Right lobe of liver (tissue), 6 donors: ENCODE measurements at regions not wholly inside any gene's neighbourhood (a gene's known extent, or its start where the extent isn't known, plus 50 kb on each side); places are given as distances from the start of the nearest gene placed in this dataset.

ENCODE experiments used
- ATAC-seq, 4 donors: fragments of 200-7000 bp; cut with Tn5 transposase; one replicate each; pipeline ENCODE4 v1.9.1; 2020; ENCODE audit warnings: mild to moderate bottlenecking in 4 of 4, moderate library complexity in 4 of 4
- DNase-seq, 3 donors: peaks; one replicate each; pipeline ENCODE4 v3.0.0-alpha.2; 2020
- H3K27ac ChIP-seq, 3 donors: fragments of 200-600 bp; one replicate each; pipeline ENCODE4 v1.8.0; 2022
- H3K27me3 ChIP-seq, 2 donors: fragments of 200-600 bp; one replicate each; pipeline ENCODE4 v1.8.0; 2022
- H3K36me3 ChIP-seq, 4 donors: fragments of 200-600 bp; sonication (generic) in 1 of 4; one replicate each; pipeline versions ENCODE4 v1.5.1 to v1.8.0; 2017 to 2022; ENCODE audit warnings: control low read depth in 1 of 4
- H3K4me1 ChIP-seq, 4 donors: fragments of 200-600 bp; sonication (generic) in 1 of 4; one replicate each; pipeline versions ENCODE4 v1.5.1 to v1.8.0; 2017 to 2022; ENCODE audit warnings: control low read depth in 1 of 4
- H3K4me3 ChIP-seq, 3 donors: fragments of 200-600 bp; one replicate each; pipeline ENCODE4 v1.8.0; 2022
- H3K9me3 ChIP-seq, 4 donors: fragments of 200-600 bp; sonication (generic) in 1 of 4; one replicate each; pipeline versions ENCODE4 v1.5.1 to v1.8.0; 2017 to 2022; ENCODE audit warnings: control low read depth in 1 of 4
- POLR2A ChIP-seq: fragments of 450-650 bp; IDR thresholded peaks from one replicate; pipeline ENCODE4 v1.6.1; 2017; ENCODE audit warnings: antibody characterized with exemption, mild to moderate bottlenecking
- WGBS: methylation state at CpG from one replicate; pipeline ENCODE4 v1.1.6; 2018; ENCODE audit warnings: low coverage, low lambda C conversion rate; ENCODE audit not compliant: insufficient coverage; ENCODE audit errors: missing lambda C conversion rate; 5-methylcytosine and 5-hydroxymethylcytosine counted together
- intact Hi-C, 2 donors: fragments of 100-400 bp; cut with DNase I; formaldehyde crosslinking; loops; one replicate each; pipeline versions ENCODE4 v1.11.2 to v1.14.1; 2022
- TF ChIP-seq, protein P1 (sequence below), 4 donors: fragments of 200-600 bp in 3 of 4; fragments of 450-650 bp in 1 of 4; IDR thresholded peaks; one replicate each; pipeline versions ENCODE4 v1.5.1 to v1.8.0; 2016 to 2022; ENCODE audit warnings: antibody characterized with exemption in 4 of 4, mild to moderate bottlenecking in 2 of 4
- donor health status: DM: no; HTN: yes; CAD: no.
- donor health status: DM: no; HTN: no; CAD: no.
- donor health status: DM: no; HTN: no; CAD: no.
- donor health status: DM: no; HTN: yes; CAD: no.
- donor health status: DM: no; HTN: yes; CAD: no.

DNA sequence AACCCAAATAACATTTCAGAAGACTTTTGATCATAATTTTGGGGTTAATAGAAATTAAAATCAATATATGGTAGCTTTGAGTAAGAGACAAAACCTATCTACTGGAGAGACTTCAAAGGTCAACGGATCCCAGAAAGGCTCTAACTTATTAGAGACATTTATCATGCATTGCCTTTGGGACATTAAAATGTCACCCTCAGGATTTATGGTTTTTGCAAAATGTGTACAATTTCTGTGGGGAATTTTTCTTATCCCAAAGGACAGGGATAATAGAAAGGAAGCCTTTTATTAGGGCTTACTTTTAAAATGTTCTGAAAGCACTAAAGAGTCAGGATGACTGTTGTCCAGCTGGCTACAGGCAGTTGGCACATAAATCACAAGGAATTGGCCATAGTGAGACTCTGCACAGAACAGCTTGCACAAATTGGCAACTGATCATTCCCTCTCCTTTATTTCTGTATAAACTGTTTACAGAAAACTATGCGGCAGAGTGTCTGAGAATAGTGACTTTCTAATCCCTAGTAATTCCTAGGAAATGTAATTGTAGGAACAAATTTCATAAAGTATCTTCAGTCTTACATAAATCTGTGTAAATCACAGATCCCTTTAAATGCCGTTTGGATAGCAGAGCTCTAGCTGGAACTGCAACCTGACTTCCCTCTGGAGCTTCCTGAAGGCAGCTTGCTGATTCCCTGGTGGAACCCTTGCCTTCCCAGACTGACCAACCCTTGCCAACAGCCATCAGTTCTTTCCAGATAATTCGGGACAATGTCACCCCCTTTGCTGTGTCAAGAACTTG lies 201.1 kb upstream of the PREP start:
- ATAC-seq (no peak), DNase-seq (no peak)
- Histone ChIP-seq H3K9me3 (no peaks in the 10 kb centered on the region), H3K36me3 (no peaks in the 10 kb centered on the region), H3K4me3 (no peak overlapping the region), H3K27ac (no peak overlapping the region), H3K27me3 (no peaks in the 10 kb centered on the region), H3K4me1 (no peaks in the 10 kb centered on the region)
- 42% methylated on average over 4 of the region's 4 CpGs for WGBS
- TF ChIP-seq, protein P1, sequence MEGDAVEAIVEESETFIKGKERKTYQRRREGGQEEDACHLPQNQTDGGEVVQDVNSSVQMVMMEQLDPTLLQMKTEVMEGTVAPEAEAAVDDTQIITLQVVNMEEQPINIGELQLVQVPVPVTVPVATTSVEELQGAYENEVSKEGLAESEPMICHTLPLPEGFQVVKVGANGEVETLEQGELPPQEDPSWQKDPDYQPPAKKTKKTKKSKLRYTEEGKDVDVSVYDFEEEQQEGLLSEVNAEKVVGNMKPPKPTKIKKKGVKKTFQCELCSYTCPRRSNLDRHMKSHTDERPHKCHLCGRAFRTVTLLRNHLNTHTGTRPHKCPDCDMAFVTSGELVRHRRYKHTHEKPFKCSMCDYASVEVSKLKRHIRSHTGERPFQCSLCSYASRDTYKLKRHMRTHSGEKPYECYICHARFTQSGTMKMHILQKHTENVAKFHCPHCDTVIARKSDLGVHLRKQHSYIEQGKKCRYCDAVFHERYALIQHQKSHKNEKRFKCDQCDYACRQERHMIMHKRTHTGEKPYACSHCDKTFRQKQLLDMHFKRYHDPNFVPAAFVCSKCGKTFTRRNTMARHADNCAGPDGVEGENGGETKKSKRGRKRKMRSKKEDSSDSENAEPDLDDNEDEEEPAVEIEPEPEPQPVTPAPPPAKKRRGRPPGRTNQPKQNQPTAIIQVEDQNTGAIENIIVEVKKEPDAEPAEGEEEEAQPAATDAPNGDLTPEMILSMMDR (IDR thresholded peaks at IDR 0.05): no peak
- no peak for TF ChIP-seq POLR2A
- intact Hi-C loops: no loop called here

DNA sequence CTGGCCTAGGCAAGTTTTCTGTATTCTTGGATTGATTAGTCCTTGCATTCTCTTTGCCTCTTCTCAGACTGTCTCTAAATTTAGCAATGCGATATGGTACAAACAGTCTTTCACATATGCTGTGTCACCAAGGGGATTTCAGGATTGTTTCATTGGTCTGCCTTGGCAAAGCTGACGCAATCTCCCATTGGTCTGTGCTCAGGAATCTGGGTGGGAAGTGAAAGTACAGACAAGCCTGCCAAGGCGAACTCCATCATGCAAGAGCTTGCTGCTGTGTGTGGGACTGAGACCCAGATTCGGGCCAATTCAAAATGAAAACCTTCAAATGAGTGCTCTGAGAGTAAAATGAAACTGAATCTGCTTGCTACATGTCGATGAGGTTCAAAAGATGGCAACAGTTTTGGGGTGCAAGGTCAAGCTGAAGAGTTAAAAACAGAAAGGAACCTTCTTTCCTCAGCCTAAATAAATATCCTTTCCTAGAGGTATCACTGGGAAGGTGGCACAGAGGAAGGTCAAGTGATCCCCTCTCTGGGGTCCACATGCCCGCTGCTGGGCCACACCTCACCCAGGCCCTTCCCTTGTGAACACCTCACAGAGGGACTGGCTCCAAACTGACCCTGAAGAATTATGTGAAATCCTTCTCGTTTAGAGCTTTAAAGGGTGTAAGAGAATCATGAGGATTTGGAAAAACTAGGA lies 198.8 kb upstream of the PREP start:
- intact Hi-C loops: no loop called here
- H3K9me3 ChIP-seq: no peaks in the 10 kb centered on the region
- 45% methylated on average over 7 of the region's 7 CpGs for WGBS
- H3K4me3 ChIP-seq: no peak overlapping the region
- H3K4me1 ChIP-seq: no peaks in the 10 kb centered on the region
- H3K27ac ChIP-seq: no peak overlapping the region
- ATAC-seq (peak; percentile 59 to 72 (median 66)), DNase-seq (no peak)
- no peak for TF ChIP-seq POLR2A
- TF ChIP-seq, protein P1 (IDR thresholded peaks at IDR 0.05): no peak
- no peaks in the 10 kb centered on the region for H3K36me3 ChIP-seq
- no peaks in the 10 kb centered on the region for H3K27me3 ChIP-seq

DNA sequence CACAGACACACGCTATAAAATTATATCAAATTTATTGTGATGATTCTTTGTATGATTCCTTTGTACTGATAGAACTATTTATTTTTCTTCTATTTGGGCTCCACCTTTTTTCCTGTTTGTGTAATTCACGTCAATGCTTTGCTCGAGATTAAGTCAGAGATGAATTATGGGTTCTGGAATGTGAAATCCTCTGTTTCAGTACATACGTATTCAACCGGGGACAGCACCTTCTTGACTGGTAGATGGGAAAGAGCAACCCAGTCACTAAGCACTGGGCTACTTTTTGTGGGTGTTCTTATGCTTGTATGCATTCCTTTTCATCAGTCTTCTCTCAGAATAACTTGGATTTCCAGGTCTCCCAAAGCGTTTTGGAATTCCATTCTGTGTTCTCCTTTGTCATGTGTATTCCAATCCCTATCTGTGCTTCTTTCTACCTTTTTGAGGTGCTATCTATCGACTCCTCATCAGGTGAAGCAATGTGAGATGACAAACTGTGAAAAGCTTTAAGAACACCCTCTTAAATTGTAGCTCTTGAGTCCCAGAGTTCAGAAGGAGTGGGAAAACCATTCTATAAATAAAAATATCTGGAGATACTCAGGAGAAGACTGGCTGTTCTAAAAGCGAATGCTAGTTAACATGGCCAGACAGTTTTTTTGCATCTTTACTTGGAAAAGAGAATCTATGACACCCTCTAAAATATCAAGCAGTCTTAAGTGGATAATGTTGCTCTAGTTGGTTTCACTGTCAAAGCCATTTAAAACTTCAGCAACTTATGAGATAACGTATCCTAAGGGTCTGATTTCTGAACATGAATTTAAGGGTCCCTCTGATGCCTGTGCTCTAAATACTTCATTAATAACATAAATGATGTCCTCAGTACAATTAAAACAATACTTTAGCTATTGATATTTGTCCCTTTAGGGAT lies 197.7 kb upstream of the PREP start:
- no peak for ATAC-seq
- WGBS: 51% methylated on average over 9 of the region's 9 CpGs
- Histone ChIP-seq H3K4me1 (no peaks in the 10 kb centered on the region), H3K9me3 (no peaks in the 10 kb centered on the region), H3K27me3 (no peaks in the 10 kb centered on the region), H3K4me3 (no peak overlapping the region), H3K27ac (peak overlapping the region in 1 of 3 donors; percentile 13), H3K36me3 (no peaks in the 10 kb centered on the region)
- intact Hi-C loops: no loop called here
- no peak for DNase-seq
- TF ChIP-seq, protein P1 (IDR thresholded peaks at IDR 0.05): no peak
- TF ChIP-seq POLR2A: no peak

DNA sequence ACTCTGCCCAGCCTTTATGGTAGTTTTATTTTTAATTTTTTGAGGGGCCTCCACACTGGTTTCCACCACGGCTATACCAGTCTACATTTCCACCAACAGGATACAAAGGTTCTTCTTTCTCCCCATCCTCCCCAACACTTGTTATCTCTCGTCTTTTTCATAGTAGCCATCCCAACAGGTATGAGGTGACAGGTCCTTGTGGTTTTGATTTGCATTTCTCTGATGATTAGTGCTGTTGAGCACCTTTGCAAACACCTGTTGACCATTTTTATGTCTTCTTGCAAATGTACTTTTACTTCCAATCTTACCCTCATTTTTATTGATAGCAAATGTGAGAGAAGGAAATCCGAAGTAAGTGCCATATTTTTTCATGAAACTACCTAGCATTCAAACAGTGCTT lies 195.4 kb upstream of the PREP start:
- intact Hi-C loops: no loop called here
- Histone ChIP-seq H3K27ac (no peak overlapping the region), H3K27me3 (no peaks in the 10 kb centered on the region), H3K36me3 (no peaks in the 10 kb centered on the region), H3K4me1 (no peaks in the 10 kb centered on the region), H3K4me3 (no peak overlapping the region), H3K9me3 (no peaks in the 10 kb centered on the region)
- ATAC-seq: no peak
- TF ChIP-seq POLR2A: no peak
- TF ChIP-seq, protein P1 (IDR thresholded peaks at IDR 0.05): no peak
- DNase-seq: no peak
- 54% methylated on average over 3 of the region's 3 CpGs for WGBS
